BJ (cell line): ENCODE measurements at regions not wholly inside any gene's neighbourhood (a gene's known extent, or its start where the extent isn't known, plus 50 kb on each side); places are given as distances from the start of the nearest gene placed in this dataset.

ENCODE experiments used
- CTCF ChIA-PET: fragments of 350-600 bp; formaldehyde crosslinking; extraction: SDS; loops from one replicate; lab custom pipeline; 2021; ENCODE audit warnings: antibody characterized with exemption, inconsistent platforms; lab: Yijun Ruan, JAX
- POLR2A ChIA-PET: fragments of 300-600 bp; sonication (Branson Sonifier 250); formaldehyde crosslinking; extraction: SDS; loops from one replicate; lab custom pipeline; 2021; ENCODE audit warnings: antibody characterized with exemption; lab: Charles Lee
- DNase-seq: peaks from one replicate; pipeline ENCODE4 v3.0.0-alpha.2; 2011; ENCODE audit warnings: low read depth
- H3K27me3 ChIP-seq: 2 replicates; pipeline ENCODE4 v1.6.0; 2011; ENCODE audit warnings: low read length; ENCODE audit not compliant: control insufficient read depth, insufficient read depth
- H3K36me3 ChIP-seq: 2 replicates; pipeline ENCODE4 v1.5.1; 2011; ENCODE audit warnings: low read length; ENCODE audit not compliant: control insufficient read depth, insufficient read depth
- H3K4me3 ChIP-seq: 2 replicates; pipeline ENCODE4 v1.5.1; 2011; ENCODE audit warnings: low read depth, mild to moderate bottlenecking, control low read depth, low read length
- CTCF ChIP-seq: IDR thresholded peaks from 2 replicates; pipeline ENCODE4 v1.5.1; 2011; ENCODE audit warnings: low read depth, mild to moderate bottlenecking, control low read depth, inconsistent platforms, low read length, moderate library complexity; ENCODE audit not compliant: insufficient read depth

- no peak for TF ChIP-seq CTCF
- no peak for DNase-seq
- CTCF ChIA-PET = interaction anchor here (1.4 kb wide), 1 partner anchor 10 kb away, joined by 5 read pairs; no protein-coding TSS in a partner anchor
- Histone ChIP-seq H3K36me3 (peaks cover 34% of the 10 kb centered on the region), H3K27me3 (no peaks in the 10 kb centered on the region), H3K4me3 (no peak overlapping the region)
- POLR2A ChIA-PET = no interaction called here
These were observed 102.6 kb downstream of the NCOR2 start for GRCh38 chr12:124464830-124465229.

DNA sequence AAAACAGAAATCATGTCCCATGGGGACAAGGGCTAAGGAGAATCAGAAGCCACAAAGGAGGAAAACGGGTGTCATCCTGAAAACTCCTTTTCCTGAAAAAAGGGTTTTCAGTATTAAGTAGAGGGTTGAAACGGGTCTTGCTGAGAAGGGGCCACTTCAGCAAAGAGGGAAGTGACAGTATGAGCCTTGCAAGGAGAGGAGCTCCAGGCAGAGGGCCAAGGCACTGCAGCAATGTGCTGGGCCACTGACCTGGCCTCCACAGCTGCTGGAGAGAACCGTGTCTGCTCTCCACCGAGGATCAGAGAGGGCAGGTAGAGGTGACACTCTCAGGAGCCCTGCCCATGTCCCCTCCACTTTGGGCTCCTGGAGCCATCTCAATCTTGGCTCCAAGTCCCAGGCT is 103.3 kb downstream of the NCOR2 start:
- ChIA-PET POLR2A (no interaction called here), CTCF (interaction anchor here (0.6 to 1.4 kb wide), 3 partner anchors 9 to 928 kb away, joined by 3 to 7 read pairs (median 5); no protein-coding TSS in a partner anchor)
- Histone ChIP-seq H3K27me3 (no peaks in the 10 kb centered on the region), H3K36me3 (peaks cover 35% of the 10 kb centered on the region), H3K4me3 (no peak overlapping the region)
- no peak for TF ChIP-seq CTCF
- DNase-seq = no peak

DNA sequence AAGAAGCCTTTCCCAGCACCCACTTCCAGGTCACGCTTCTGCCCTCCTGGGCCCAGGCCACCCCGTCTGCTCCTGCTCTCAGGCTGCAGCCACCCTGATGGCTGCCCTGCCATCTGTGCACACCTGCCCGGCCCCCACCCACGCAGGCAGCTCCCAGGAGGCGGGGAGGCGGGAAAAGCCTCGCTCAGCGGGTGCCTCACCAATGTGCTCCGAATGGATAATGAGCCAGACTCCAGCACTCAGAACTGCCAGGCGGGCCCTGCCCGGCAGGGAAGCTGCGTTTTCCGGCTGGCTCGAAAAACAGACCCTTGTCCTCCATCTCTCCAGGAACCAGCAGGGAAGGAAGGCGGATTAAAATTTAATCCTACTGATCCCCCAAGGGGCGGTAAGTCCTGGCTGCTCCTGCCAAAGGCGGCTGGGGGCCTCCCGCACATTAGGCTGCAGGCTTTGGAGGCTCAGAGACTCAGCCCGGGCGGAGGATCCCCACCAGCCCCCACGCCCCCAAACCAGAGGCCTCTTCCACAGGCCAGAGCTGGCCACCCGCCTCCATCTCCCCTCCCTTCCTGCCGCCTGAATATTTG is 104.0 kb downstream of the NCOR2 start:
- H3K36me3 ChIP-seq = peaks cover 34% of the 10 kb centered on the region
- H3K4me3 ChIP-seq = no peak overlapping the region
- CTCF ChIA-PET = interaction anchor here (0.6 to 1.4 kb wide), 2 partner anchors 8 to 34 kb away, joined by 3 to 5 read pairs; no protein-coding TSS in a partner anchor
- no peak for DNase-seq
- POLR2A ChIA-PET = no interaction called here
- no peak for TF ChIP-seq CTCF
- no peaks in the 10 kb centered on the region for H3K27me3 ChIP-seq

- peaks cover 34% of the 10 kb centered on the region for H3K36me3 ChIP-seq
- no peak for DNase-seq
These were observed 104.7 kb downstream of the NCOR2 start for GRCh38 chr12:124462750-124463149.

More at GRCh38 chr12:124462750-124463149, 104.7 kb downstream of the NCOR2 start:
- Histone ChIP-seq H3K27me3 (no peaks in the 10 kb centered on the region), H3K4me3 (no peak overlapping the region)
- ChIA-PET POLR2A (no interaction called here), CTCF (no interaction called here)
- TF ChIP-seq CTCF = no peak
